ENCODE measurements at regions not wholly inside any gene's neighbourhood (a gene's known extent, or its start where the extent isn't known, plus 50 kb on each side); places are given as distances from the start of the nearest gene placed in this dataset.

GRCh38 chr6:905556-905955 is 212.6 kb upstream of the EXOC2 start:
- no peak for TF ChIP-seq POLR2A (IDR thresholded peaks at IDR 0.05)
- TF ChIP-seq CTCF (IDR thresholded peaks at IDR 0.05): no peak
- no peak for TF ChIP-seq POLR2AphosphoS5 (IDR thresholded peaks at IDR 0.05)
